GM13976 (cell line): ENCODE measurements at regions not wholly inside any gene's neighbourhood (a gene's known extent, or its start where the extent isn't known, plus 50 kb on each side); places are given as distances from the start of the nearest gene placed in this dataset.

Experiments
- DNase-seq: peaks from one replicate; pipeline ENCODE4 v3.0.0; 2012; ENCODE audit warnings: low spot score
- in situ Hi-C: fragments of 300-500 bp; cut with MboI; formaldehyde crosslinking; loops from one replicate; pipeline ENCODE4 v1.12.0; 2022; ENCODE audit warnings: low sequenced_read_pairs, mixed read lengths, inconsistent platforms; ENCODE audit not compliant: unreplicated experiment
- TF ChIP-seq, protein P1 (sequence below): IDR thresholded peaks from 2 replicates; pipeline ENCODE4 v1.5.1; 2012; ENCODE audit warnings: borderline replicate concordance, mild to moderate bottlenecking; ENCODE audit not compliant: insufficient read depth; ENCODE audit errors: extremely low read depth, missing control alignments, control extremely low read depth

DNA sequence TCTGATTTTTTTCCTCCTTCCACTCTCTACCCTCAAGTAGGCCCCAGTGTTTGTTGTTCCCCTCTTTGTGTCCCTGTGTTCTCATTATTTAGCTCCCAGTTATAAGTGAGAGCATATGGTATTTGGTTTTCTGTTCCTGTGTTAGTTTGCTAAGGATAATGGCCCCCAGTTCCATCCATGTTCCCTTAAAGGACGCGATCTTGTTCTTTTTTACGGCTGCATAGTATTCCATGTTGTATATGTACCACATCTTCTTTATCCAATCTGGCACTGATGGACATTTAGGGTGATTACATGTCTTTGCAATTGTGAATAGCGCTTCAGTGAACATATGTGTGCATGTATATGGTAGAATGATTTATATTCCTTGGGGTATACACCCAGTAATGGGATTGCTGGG lies 54.5 kb upstream of the BTC start:
- in situ Hi-C loops = no loop called here
- no peak for DNase-seq
- TF ChIP-seq, protein P1, sequence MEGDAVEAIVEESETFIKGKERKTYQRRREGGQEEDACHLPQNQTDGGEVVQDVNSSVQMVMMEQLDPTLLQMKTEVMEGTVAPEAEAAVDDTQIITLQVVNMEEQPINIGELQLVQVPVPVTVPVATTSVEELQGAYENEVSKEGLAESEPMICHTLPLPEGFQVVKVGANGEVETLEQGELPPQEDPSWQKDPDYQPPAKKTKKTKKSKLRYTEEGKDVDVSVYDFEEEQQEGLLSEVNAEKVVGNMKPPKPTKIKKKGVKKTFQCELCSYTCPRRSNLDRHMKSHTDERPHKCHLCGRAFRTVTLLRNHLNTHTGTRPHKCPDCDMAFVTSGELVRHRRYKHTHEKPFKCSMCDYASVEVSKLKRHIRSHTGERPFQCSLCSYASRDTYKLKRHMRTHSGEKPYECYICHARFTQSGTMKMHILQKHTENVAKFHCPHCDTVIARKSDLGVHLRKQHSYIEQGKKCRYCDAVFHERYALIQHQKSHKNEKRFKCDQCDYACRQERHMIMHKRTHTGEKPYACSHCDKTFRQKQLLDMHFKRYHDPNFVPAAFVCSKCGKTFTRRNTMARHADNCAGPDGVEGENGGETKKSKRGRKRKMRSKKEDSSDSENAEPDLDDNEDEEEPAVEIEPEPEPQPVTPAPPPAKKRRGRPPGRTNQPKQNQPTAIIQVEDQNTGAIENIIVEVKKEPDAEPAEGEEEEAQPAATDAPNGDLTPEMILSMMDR = no peak

DNA sequence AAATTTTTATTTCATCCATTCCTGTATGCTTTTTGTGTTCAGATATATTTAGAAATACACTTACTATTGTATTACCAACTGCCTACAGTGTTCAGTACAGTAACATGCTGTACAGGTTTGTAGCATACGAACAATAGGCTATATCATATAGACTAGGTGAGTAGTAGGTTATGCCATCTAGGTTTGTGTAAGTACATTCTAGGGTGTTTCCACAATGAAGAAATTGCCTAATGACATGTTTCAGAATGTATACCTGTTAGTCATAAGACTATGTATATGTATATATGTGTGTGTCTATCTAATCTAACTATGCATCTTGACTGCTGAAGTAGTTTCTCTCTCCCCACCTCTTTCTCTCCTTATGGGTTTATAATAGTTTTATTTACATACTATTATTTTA lies 51.5 kb upstream of the BTC start:
- in situ Hi-C loops = no loop called here
- DNase-seq = no peak
- TF ChIP-seq, protein P1 = no peak
